BE2C (cell line): ENCODE measurements at regions not wholly inside any gene's neighbourhood (a gene's known extent, or its start where the extent isn't known, plus 50 kb on each side); places are given as distances from the start of the nearest gene placed in this dataset.
A peak's percentile ranks its signal among the peaks of the same experiment; 100 is the strongest.

Experiments used
- DNase-seq: peaks from one replicate; pipeline ENCODE4 v3.0.0-alpha.2; 2020
- H3K27me3 ChIP-seq: fragments of 250-450 bp; sonication (Bioruptor Pico); 2 replicates; pipeline ENCODE4 v1.5.1; 2020; ENCODE audit warnings: mild to moderate bottlenecking
- H3K36me3 ChIP-seq: fragments of 250-450 bp; sonication (Bioruptor Pico); 2 replicates; pipeline ENCODE4 v1.5.1; 2020; ENCODE audit warnings: mild to moderate bottlenecking
- H3K4me1 ChIP-seq: fragments of 250-450 bp; sonication (Bioruptor Pico); 2 replicates; pipeline ENCODE4 v1.5.1; 2020
- H3K4me3 ChIP-seq: 2 replicates; pipeline ENCODE4 v1.5.1; 2011; ENCODE audit warnings: low read depth, low read length
- H3K9me3 ChIP-seq: fragments of 250-450 bp; sonication (Bioruptor Pico); 2 replicates; pipeline ENCODE4 v1.5.1; 2020
- TF ChIP-seq, protein P1 (sequence below): IDR thresholded peaks from 2 replicates; pipeline ENCODE4 v1.5.1; 2012; ENCODE audit warnings: mild to moderate bottlenecking, low read depth, low read length

DNA sequence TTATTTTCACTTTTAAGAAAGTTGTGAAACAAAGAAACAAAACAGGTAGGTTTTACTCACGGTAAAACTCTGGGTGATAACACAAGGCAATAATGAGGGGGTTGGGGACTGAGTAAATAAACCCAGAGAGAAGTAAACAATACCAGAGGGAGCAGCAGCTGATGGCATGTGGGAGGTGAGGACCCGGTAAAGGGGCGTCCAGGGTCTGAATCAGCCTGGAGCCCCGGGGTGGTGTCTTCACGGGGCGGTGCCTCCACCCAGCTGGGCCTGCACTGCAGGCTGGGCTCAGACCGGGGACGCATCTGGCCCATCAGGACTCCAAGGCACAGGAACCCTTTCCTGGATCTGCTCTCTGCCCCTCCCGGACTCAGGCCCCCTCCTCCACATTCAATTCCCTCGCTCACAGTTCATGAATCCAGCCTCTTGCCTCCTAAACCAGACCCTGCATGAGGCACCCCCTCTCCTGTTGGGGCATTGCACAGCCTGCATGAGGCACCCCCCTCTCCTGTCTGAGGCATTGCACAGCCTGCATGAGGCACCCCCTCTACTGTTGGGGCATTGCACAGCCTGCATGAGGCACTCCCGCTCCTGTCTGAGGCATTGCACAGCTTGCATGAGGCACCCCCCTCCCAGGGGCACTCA is 73.9 kb upstream of the MFGE8 start:
- TF ChIP-seq, protein P1, sequence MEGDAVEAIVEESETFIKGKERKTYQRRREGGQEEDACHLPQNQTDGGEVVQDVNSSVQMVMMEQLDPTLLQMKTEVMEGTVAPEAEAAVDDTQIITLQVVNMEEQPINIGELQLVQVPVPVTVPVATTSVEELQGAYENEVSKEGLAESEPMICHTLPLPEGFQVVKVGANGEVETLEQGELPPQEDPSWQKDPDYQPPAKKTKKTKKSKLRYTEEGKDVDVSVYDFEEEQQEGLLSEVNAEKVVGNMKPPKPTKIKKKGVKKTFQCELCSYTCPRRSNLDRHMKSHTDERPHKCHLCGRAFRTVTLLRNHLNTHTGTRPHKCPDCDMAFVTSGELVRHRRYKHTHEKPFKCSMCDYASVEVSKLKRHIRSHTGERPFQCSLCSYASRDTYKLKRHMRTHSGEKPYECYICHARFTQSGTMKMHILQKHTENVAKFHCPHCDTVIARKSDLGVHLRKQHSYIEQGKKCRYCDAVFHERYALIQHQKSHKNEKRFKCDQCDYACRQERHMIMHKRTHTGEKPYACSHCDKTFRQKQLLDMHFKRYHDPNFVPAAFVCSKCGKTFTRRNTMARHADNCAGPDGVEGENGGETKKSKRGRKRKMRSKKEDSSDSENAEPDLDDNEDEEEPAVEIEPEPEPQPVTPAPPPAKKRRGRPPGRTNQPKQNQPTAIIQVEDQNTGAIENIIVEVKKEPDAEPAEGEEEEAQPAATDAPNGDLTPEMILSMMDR, result no peak
- Histone ChIP-seq H3K36me3 (no peaks in the 10 kb centered on the region), H3K27me3 (no peaks in the 10 kb centered on the region), H3K4me3 (no peak overlapping the region), H3K9me3 (no peaks in the 10 kb centered on the region), H3K4me1 (peaks cover 3% of the 10 kb centered on the region; the same call in 1 of the 2 replicates)
- no peak for DNase-seq

DNA sequence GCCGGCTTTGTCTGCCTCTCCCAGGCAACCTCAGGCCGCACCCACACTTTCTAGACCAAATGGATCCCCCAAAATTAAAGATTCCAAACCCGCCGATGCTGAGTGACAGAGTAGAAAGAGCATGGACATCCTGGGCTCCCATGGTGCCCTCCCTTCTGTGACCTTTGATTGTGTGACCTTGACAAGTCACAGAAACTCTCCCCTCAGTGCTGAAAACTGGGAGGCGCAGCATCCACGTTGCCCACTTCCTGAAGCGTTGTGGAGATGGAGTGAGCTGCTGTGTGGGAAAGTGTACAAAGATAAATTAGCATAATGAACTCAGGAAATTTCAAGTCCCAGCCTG is 74.4 kb upstream of the MFGE8 start:
- H3K27me3 ChIP-seq, result no peaks in the 10 kb centered on the region
- peaks cover under 1% of the 10 kb centered on the region; the same call in 1 of the 2 replicates for H3K4me1 ChIP-seq
- no peaks in the 10 kb centered on the region for H3K36me3 ChIP-seq
- TF ChIP-seq, protein P1, result no peak
- H3K4me3 ChIP-seq, result no peak overlapping the region
- H3K9me3 ChIP-seq, result no peaks in the 10 kb centered on the region
- DNase-seq, result no peak

DNA sequence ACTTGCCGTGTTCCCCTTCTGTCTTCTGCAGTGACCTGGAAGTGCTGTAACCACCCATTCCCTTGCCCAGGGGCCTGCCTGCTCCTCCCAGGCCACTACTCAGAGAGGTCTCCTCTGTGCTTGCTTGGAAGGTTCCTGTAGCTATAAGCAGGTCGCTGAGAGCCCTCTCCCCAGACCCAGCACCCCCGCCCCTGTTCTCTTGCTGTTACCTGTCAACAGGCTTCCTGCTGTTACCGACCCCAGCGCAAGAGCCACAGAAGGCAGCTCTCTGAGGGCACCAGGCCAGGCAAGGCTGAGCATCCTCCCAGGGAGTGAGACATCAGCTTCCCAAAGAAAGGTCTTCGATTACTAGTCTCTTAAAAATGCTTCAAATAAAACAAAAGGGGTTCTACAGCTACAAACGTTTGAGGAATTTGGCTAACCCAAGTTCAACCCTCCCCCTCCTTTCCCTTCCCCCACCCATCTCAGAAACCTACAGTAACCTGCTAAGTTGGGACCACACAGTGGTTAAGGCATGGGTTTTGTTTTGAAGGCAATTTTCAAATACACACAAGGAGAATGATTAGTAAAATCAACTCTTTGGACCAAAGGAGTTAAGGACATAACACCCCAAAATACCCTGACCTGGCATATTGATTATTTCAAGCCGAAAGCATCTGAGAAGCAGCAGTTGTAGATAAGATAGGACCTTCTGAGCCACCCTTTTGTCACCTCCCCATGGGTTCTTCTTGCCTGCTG is 74.9 kb upstream of the MFGE8 start:
- TF ChIP-seq, protein P1, result no peak
- no peaks in the 10 kb centered on the region for H3K36me3 ChIP-seq
- no peaks in the 10 kb centered on the region for H3K27me3 ChIP-seq
- no peak overlapping the region for H3K4me3 ChIP-seq
- no peak for DNase-seq
- H3K9me3 ChIP-seq, result no peaks in the 10 kb centered on the region
- no peaks in the 10 kb centered on the region for H3K4me1 ChIP-seq

DNA sequence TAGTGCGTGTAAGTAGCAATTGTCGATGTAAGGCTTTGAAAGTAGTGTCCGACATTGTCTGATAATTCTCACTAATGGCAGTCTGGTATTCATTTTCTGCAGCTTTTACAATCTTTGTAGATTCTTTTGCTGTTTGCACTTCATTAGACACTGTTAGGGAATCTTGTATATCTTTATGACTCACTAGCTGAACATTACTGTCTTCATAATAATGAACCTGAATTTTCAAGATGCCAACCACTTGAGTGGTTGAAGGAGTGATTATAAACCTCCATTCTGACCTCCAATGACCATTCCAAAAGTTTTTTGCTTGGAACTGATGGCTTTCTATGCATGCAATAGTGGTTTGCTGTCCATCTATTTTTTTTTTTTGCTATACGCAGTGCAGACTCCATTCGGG is 76.4 kb upstream of the MFGE8 start:
- no peak for DNase-seq
- H3K36me3 ChIP-seq, result no peaks in the 10 kb centered on the region

DNA sequence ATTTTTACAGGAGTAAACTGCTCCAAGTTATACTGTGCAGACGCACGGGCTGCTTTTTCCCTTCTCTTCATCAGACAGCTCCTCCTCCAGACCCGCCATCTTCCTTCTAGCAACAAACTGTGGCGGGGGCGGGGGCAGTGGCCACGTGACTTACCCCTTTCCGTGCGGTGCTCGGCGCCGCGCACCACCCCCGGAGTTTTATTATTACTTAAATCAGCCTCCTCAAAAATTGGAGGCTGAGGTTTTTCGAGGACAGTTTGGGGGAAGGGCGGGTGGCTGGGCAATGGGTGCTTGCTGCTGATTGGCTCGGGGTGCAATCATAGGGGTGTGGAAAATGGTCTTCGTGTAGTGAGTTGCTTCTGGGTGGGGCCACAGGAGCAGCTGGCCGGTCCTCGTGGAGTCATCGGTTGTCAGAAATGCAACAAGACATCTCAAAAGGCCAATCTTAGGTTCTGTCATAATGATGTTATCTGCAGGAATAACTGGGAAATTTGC is 77.1 kb upstream of the MFGE8 start:
- TF ChIP-seq, protein P1, result no peak
- Histone ChIP-seq H3K4me1 (no peaks in the 10 kb centered on the region), H3K4me3 (peak overlapping the region; percentile 57), H3K36me3 (no peaks in the 10 kb centered on the region), H3K27me3 (no peaks in the 10 kb centered on the region), H3K9me3 (no peaks in the 10 kb centered on the region)
- DNase-seq, result peak; percentile 52

More for the DNA sequence above, 76.4 kb upstream of the MFGE8 start:
- Histone ChIP-seq H3K4me1 (no peaks in the 10 kb centered on the region), H3K27me3 (no peaks in the 10 kb centered on the region), H3K4me3 (peak overlapping the region; percentile 57; the same call in 1 of the 2 replicates), H3K9me3 (no peaks in the 10 kb centered on the region)
- TF ChIP-seq, protein P1, result no peak

DNA sequence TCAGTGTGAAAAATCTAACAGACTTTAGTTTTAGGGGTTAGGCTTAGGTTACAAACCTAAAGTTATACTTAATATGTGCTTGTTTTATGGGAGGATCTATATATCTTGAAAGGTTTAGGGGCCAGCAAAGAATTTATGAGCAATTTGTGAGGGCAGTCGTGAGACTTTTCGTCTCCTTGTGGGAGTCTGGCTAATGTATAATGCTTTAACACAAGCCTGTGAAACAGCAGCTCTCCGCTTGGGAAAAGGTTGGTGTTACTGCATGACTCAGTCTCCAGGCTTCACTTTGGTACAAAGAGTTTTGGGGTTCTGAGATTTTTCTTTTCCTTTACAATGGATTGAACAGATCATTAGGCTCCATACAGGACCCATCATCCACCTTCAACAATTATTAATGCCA is 79.0 kb upstream of the MFGE8 start:
- no peak for DNase-seq
- Histone ChIP-seq H3K9me3 (no peaks in the 10 kb centered on the region), H3K4me3 (no peak overlapping the region), H3K4me1 (no peaks in the 10 kb centered on the region), H3K36me3 (no peaks in the 10 kb centered on the region), H3K27me3 (no peaks in the 10 kb centered on the region)
- TF ChIP-seq, protein P1, result no peak
